ENCODE measurements at regions not wholly inside any gene's neighbourhood (a gene's known extent, or its start where the extent isn't known, plus 50 kb on each side); places are given as distances from the start of the nearest gene placed in this dataset.

DNA sequence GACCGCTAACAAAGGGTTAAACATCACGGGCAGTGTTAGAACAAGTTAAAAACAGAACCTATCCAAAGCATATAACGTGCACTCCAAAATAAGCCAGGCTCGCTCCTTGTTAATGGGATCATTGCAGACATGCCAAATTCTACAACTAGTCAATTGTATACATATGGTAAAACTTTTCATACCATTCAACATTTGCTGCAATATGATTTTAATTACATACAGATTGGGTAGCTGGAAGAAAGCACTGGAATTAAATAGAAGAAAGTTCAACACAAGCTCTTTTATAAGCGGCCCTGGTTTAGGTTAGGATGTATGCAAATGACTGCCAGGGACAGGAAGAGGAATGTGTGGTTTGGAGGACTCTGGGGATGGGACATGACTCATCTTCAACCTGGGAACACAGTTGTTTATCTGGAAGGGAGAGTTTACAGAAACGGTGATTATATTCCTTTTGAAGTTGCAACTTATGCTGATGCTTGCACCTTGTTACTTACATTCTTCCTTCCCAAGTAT lies 62.5 kb upstream of the TIAM2 start:
- no peaks in the 10 kb centered on the region for H3K79me2 ChIP-seq (ENCODE audit: control insufficient read depth, insufficient read depth, low read length)
- BruUV-seq (replicated peaks), result no TSS peak
- in situ Hi-C loops (cut with MboI), result loop anchor here (5.0 kb wide), 1 partner anchor 240 kb away; no protein-coding TSS in a partner anchor
- RAD21 ChIA-PET (ENCODE audit: unreplicated experiment), result interaction anchor here (1.2 to 7.4 kb wide), 2 partner anchors 239 to 244 kb away, joined by 3 to 116 read pairs; no protein-coding TSS in a partner anchor
- no peak overlapping the region for H2AFZ ChIP-seq (ENCODE audit: control insufficient read depth, low read depth, low read length)
- CTCF ChIA-PET, result interaction anchor here (1.2 to 12.0 kb wide), 4 partner anchors 240 to 258 kb away, joined by 5 to 206 read pairs (median 74); no protein-coding TSS in a partner anchor
- no peak overlapping the region for H3K4me2 ChIP-seq (ENCODE audit: control insufficient read depth, insufficient read depth)
- POLR2A ChIA-PET, result interaction anchor here (0.5 to 0.6 kb wide), 2 partner anchors 241 to 1999 kb away, joined by 3 read pairs; no protein-coding TSS in a partner anchor
- H3K4me3 ChIP-seq, result no peak overlapping the region
- no peaks in the 10 kb centered on the region for H3K9me3 ChIP-seq (replicated peaks; ENCODE audit: control insufficient read depth, insufficient read depth, low read length)
- no peak overlapping the region for H3K27ac ChIP-seq (ENCODE audit: control insufficient read depth, insufficient read depth)
- WGBS (ENCODE audit: insufficient coverage, insufficient replicate concordance, low lambda C conversion rate, missing lambda C conversion rate), result 78% methylated on average over 6 of the region's 6 CpGs
- intact Hi-C loops (cut with micrococcal nuclease; ENCODE audit: unreplicated experiment), result no loop called here
- 0 out of 2 replicates have a peak, but pooled peaks cover 2% of the 10 kb centered on the region for H3K4me1 ChIP-seq (ENCODE audit: control insufficient read depth, insufficient read depth, low read length)
- no peak for ATAC-seq
- no peak for FAIRE-seq
- TF ChIP-seq KLF5 (IDR thresholded peaks at IDR 0.05; ENCODE audit: partially characterized antibody), result no peak
- H3K36me3 ChIP-seq (ENCODE audit: control insufficient read depth in 2 of 2, insufficient read depth in 2 of 2, low read length in 1 of 2), result no peaks in the 10 kb centered on the region
- H3K27me3 ChIP-seq (replicated peaks in 1 of 2; ENCODE audit: control insufficient read depth in 2 of 2, insufficient read depth in 2 of 2, low read length in 1 of 2), result no peaks in the 10 kb centered on the region
- H3K9ac ChIP-seq (ENCODE audit: control insufficient read depth, insufficient read depth, low read length), result no peak overlapping the region
- H4K20me1 ChIP-seq (ENCODE audit: control insufficient read depth, insufficient read depth), result no peaks in the 10 kb centered on the region
- SMC1A ChIA-PET (ENCODE audit: uncharacterized antibody, unreplicated experiment), result interaction anchor here (0.8 to 3.5 kb wide), 7 partner anchors 8 to 316 kb away, joined by 3 to 12 read pairs (median 4); no protein-coding TSS in a partner anchor
- DNase-seq (ENCODE audit: low read depth, low spot score), result no peak

DNA sequence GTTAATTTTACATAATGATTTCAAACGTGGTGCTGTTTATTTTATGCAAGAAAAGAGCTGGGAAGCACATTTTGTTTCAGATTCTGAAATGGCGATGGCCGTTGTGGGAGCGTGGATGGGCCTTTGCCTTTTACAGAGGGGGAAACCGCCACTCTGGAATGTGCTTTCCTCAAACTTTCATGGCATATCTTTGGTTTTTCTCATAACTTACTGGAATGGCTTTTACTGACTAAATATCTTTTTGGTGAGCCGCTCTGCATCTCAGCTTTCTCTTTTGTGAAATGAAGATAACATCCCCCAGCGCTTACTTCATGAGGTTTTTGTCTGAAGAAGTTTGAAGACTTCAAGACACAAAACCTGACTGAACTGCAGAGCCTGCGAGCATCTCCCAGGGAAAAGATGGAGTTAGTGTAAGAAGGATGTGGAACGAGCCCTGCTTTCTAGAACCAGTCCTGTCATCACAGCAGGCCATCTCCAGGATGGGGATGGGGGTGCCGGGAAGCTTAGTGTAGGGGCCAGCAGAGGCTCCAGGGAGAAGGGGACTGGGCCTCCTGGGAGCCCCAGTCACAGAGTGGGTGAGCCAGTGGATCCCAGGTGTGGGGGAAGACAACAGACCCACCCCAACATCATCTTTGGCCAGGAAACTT lies 61.8 kb upstream of the TIAM2 start:
- ChIA-PET POLR2A (interaction anchor here (0.5 to 0.6 kb wide), 2 partner anchors 241 to 302 kb away, joined by 3 read pairs; no protein-coding TSS in a partner anchor), SMC1A (ENCODE audit: uncharacterized antibody, unreplicated experiment) (interaction anchor here (0.8 to 3.5 kb wide), 4 partner anchors 8 to 315 kb away, joined by 3 to 12 read pairs (median 6); no protein-coding TSS in a partner anchor), CTCF (interaction anchor here (0.6 to 12.0 kb wide), 4 partner anchors 195 to 257 kb away, joined by 3 to 206 read pairs (median 43); no protein-coding TSS in a partner anchor), RAD21 (ENCODE audit: unreplicated experiment) (no interaction called here)
- no peak for ATAC-seq
- in situ Hi-C loops (cut with MboI), result loop anchor here (5.0 kb wide), 1 partner anchor 239 kb away; no protein-coding TSS in a partner anchor
- Histone ChIP-seq H4K20me1 (ENCODE audit: control insufficient read depth, insufficient read depth) (no peaks in the 10 kb centered on the region), H3K9ac (ENCODE audit: control insufficient read depth, insufficient read depth, low read length) (no peak overlapping the region), H3K27me3 (replicated peaks in 1 of 2; ENCODE audit: control insufficient read depth in 2 of 2, insufficient read depth in 2 of 2, low read length in 1 of 2) (no peaks in the 10 kb centered on the region), H2AFZ (ENCODE audit: control insufficient read depth, low read depth, low read length) (no peak overlapping the region), H3K4me3 (no peak overlapping the region), H3K4me1 (ENCODE audit: control insufficient read depth, insufficient read depth, low read length) (0 out of 2 replicates have a peak, but pooled peaks cover 2% of the 10 kb centered on the region), H3K9me3 (replicated peaks; ENCODE audit: control insufficient read depth, insufficient read depth, low read length) (no peaks in the 10 kb centered on the region), H3K79me2 (ENCODE audit: control insufficient read depth, insufficient read depth, low read length) (no peaks in the 10 kb centered on the region), H3K27ac (ENCODE audit: control insufficient read depth, insufficient read depth) (no peak overlapping the region), H3K4me2 (ENCODE audit: control insufficient read depth, insufficient read depth) (no peak overlapping the region), H3K36me3 (ENCODE audit: control insufficient read depth in 2 of 2, insufficient read depth in 2 of 2, low read length in 1 of 2) (no peaks in the 10 kb centered on the region)
- TF ChIP-seq, protein P1, sequence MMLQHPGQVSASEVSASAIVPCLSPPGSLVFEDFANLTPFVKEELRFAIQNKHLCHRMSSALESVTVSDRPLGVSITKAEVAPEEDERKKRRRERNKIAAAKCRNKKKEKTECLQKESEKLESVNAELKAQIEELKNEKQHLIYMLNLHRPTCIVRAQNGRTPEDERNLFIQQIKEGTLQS (IDR thresholded peaks at IDR 0.05; ENCODE audit: borderline replicate concordance, extremely low read depth, low read depth, low read length), result no peak
- no peak for TF ChIP-seq YY1 (IDR thresholded peaks at IDR 0.05; ENCODE audit: low read depth, low read length)
- TF ChIP-seq SIN3A (IDR thresholded peaks at IDR 0.05; ENCODE audit: low read depth, low read length), result no peak
- TF ChIP-seq HSF1 (IDR thresholded peaks at IDR 0.05; ENCODE audit: low read depth, low read length), result no peak
- TF ChIP-seq NR2C2 (IDR thresholded peaks at IDR 0.05; ENCODE audit: borderline replicate concordance, control insufficient read depth, insufficient read length, low read depth), result no peak
- no peak for TF ChIP-seq CHD2 (IDR thresholded peaks at IDR 0.05; ENCODE audit: borderline replicate concordance, low read depth, low read length)
- no peak for TF ChIP-seq NR2F1 (conservative IDR thresholded peaks at IDR 0.05)
- TF ChIP-seq, protein P2, sequence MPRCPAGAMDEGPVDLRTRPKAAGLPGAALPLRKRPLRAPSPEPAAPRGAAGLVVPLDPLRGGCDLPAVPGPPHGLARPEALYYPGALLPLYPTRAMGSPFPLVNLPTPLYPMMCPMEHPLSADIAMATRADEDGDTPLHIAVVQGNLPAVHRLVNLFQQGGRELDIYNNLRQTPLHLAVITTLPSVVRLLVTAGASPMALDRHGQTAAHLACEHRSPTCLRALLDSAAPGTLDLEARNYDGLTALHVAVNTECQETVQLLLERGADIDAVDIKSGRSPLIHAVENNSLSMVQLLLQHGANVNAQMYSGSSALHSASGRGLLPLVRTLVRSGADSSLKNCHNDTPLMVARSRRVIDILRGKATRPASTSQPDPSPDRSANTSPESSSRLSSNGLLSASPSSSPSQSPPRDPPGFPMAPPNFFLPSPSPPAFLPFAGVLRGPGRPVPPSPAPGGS (IDR thresholded peaks at IDR 0.05; ENCODE audit: borderline replicate concordance, insufficient read depth, low read depth, low read length, poor library complexity, severe bottlenecking), result no peak
- intact Hi-C loops (cut with micrococcal nuclease; ENCODE audit: unreplicated experiment), result no loop called here
- no peak for DNase-seq (ENCODE audit: low read depth, low spot score)
- no peak for FAIRE-seq
- 79% methylated on average over 10 of the region's 10 CpGs for WGBS (ENCODE audit: insufficient coverage, insufficient replicate concordance, low lambda C conversion rate, missing lambda C conversion rate)
- BruUV-seq (replicated peaks), result no TSS peak

Data from GM12878 (cell line).